PC-3 (cell line): ENCODE measurements at regions not wholly inside any gene's neighbourhood (a gene's known extent, or its start where the extent isn't known, plus 50 kb on each side); places are given as distances from the start of the nearest gene placed in this dataset.

Experiments used
- ATAC-seq: fragments of 200-7000 bp; cut with Tn5 transposase; 2 replicates; pipeline ENCODE4 v1.9.1; 2020; ENCODE audit warnings: mild to moderate bottlenecking, moderate library complexity
- BruUV-seq: library from RNA; stranded (reverse); fragments of 400-500 nt; replicated peaks from 2 replicates; lab custom pipeline; 2021; lab: Mats Ljungman, UMichigan
- CTCF ChIA-PET: fragments of 300-600 bp; sonication (Branson Sonifier 250); formaldehyde crosslinking; loops from one replicate; lab custom pipeline; 2022; ENCODE audit warnings: antibody characterized with exemption; lab: Charles Lee
- POLR2A ChIA-PET: fragments of 300-600 bp; sonication (Branson Sonifier 250); formaldehyde crosslinking; loops from one replicate; lab custom pipeline; 2022; ENCODE audit warnings: antibody characterized with exemption; ENCODE audit not compliant: unreplicated experiment; lab: Charles Lee
- DNase-seq: peaks from one replicate; pipeline ENCODE4 v3.0.0-alpha.2; 2015
- H2AFZ ChIP-seq: fragments of 300-600 bp; sonication (generic); 2 replicates; pipeline ENCODE4 v1.6.0; 2016; ENCODE audit warnings: antibody characterized with exemption, low read length
- H3F3A ChIP-seq: fragments of 300-600 bp; sonication (generic); one replicate; pipeline ENCODE4 v1.6.0; 2017; ENCODE audit warnings: antibody characterized with exemption, low read length, control low read depth, mild to moderate bottlenecking; ENCODE audit not compliant: unreplicated experiment
- H3K27ac ChIP-seq: fragments of 300-600 bp; sonication (generic); 2 replicates; pipeline ENCODE4 v1.5.1; 2016; ENCODE audit warnings: mild to moderate bottlenecking, low read length
- H3K27me3 ChIP-seq: fragments of 300-600 bp; sonication (generic); 2 replicates; pipeline ENCODE4 v1.6.1; 2016; ENCODE audit warnings: low read length, mixed read lengths
- H3K36me3 ChIP-seq: fragments of 300-600 bp; sonication (generic); 2 replicates; pipeline ENCODE4 v1.6.1; 2016; ENCODE audit warnings: low read depth, mixed run types, low read length, mixed read lengths
- H3K4me1 ChIP-seq: fragments of 300-600 bp; sonication (generic); 2 replicates; pipeline ENCODE4 v1.5.1; 2016; ENCODE audit warnings: low read length; ENCODE audit not compliant: insufficient read depth
- H3K4me2 ChIP-seq: fragments of 300-600 bp; sonication (generic); 2 replicates; pipeline ENCODE4 v1.6.0; 2016; ENCODE audit warnings: low read length
- H3K4me3 ChIP-seq: fragments of 300-600 bp; sonication (generic); 2 replicates; pipeline ENCODE4 v1.5.1; 2016; ENCODE audit warnings: mild to moderate bottlenecking, low read length, mixed read lengths
- H3K79me2 ChIP-seq: fragments of 300-600 bp; sonication (generic); 2 replicates; pipeline ENCODE4 v1.6.1; 2017; ENCODE audit warnings: low read length, mixed read lengths
- H3K9ac ChIP-seq: fragments of 300-600 bp; sonication (generic); 2 replicates; pipeline ENCODE4 v1.6.0; 2016; ENCODE audit warnings: mild to moderate bottlenecking, low read length
- H3K9me2 ChIP-seq: fragments of 300-600 bp; sonication (generic); replicated peaks from 2 replicates; pipeline ENCODE4 v1.6.1; 2016; ENCODE audit warnings: mixed run types, low read length, mixed read lengths
- H3K9me3 ChIP-seq: fragments of 300-600 bp; sonication (generic); 2 replicates; pipeline ENCODE4 v1.6.1; 2016; ENCODE audit warnings: low read length, mixed read lengths
- H4K20me1 ChIP-seq: fragments of 300-600 bp; sonication (generic); 2 replicates; pipeline ENCODE4 v1.6.1; 2016; ENCODE audit warnings: low read length, mixed read lengths
- EZH2 ChIP-seq: fragments of 300-600 bp; sonication (generic); IDR thresholded peaks from one replicate; pipeline ENCODE4 v1.6.1; 2017; ENCODE audit warnings: antibody characterized with exemption, mild to moderate bottlenecking, low read length; ENCODE audit not compliant: unreplicated experiment
- EZH2phosphoT487 ChIP-seq: fragments of 300-600 bp; sonication (generic); IDR thresholded peaks from 2 replicates; pipeline ENCODE4 v1.6.1; 2018; ENCODE audit warnings: mild to moderate bottlenecking, antibody characterized with exemption, low read length, borderline replicate concordance
- intact Hi-C: fragments of 100-400 bp; cut with micrococcal nuclease; formaldehyde crosslinking; loops from 2 replicates; pipeline ENCODE4 v1.9.0; 2023
- TF ChIP-seq, protein P1 (sequence below): fragments of 300-600 bp; sonication (generic); conservative IDR thresholded peaks from 2 replicates; pipeline ENCODE4 v1.5.1; 2017; ENCODE audit warnings: antibody characterized with exemption, low read depth, mild to moderate bottlenecking, low read length

DNA sequence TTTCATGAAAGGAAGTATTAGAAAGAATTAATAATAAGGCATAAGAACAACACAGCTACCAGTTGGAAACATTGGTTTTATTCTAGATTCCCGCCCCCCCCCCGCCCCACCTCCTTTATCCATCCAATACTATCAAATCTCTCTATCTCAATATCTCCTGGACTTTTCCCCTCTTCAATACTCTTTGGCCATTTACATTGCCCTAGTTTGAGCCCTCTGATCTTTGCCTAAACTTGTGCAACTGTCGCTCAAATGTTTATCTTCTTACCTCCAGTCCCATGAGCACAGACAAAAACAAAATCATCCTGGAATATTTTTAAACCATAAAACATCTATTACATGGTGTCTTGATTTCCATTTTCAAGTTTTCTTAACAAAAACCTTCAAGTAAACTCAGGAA is 488.2 kb downstream of the KLHL13 start:
- POLR2A ChIA-PET: no interaction called here
- H3K9me2 ChIP-seq: no peaks in the 10 kb centered on the region
- CTCF ChIA-PET: no interaction called here

DNA sequence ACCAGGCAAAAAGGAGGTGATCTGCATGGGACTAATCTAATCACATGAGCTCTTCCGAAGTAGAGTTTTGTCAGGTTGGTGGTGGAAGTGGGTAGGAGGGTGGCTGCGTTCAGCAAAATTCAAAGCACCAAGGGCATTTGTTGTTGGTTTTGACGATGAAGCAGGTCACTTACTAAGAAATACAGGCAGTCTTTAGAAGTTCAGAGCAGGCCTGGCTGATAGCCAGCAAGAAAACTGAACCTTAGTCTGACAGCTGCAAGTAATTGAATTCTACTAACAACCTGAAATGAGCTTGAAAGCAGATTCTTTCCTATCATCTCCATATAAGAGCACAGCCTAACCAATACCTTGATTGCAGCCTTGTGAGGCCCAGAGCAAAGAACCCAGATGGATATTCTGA is 505.8 kb downstream of the KLHL13 start:
- no peak overlapping the region for H3K27ac ChIP-seq
- no TSS peak for BruUV-seq
- CTCF ChIA-PET: no interaction called here
- intact Hi-C loops: no loop called here
- H3K36me3 ChIP-seq: no peaks in the 10 kb centered on the region
- TF ChIP-seq, protein P1, sequence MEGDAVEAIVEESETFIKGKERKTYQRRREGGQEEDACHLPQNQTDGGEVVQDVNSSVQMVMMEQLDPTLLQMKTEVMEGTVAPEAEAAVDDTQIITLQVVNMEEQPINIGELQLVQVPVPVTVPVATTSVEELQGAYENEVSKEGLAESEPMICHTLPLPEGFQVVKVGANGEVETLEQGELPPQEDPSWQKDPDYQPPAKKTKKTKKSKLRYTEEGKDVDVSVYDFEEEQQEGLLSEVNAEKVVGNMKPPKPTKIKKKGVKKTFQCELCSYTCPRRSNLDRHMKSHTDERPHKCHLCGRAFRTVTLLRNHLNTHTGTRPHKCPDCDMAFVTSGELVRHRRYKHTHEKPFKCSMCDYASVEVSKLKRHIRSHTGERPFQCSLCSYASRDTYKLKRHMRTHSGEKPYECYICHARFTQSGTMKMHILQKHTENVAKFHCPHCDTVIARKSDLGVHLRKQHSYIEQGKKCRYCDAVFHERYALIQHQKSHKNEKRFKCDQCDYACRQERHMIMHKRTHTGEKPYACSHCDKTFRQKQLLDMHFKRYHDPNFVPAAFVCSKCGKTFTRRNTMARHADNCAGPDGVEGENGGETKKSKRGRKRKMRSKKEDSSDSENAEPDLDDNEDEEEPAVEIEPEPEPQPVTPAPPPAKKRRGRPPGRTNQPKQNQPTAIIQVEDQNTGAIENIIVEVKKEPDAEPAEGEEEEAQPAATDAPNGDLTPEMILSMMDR: no peak
- TF ChIP-seq EZH2phosphoT487 (no peak), EZH2 (no peak)
- H3K9ac ChIP-seq: no peak overlapping the region
- H3K4me2 ChIP-seq: no peak overlapping the region
- H3K9me3 ChIP-seq: no peaks in the 10 kb centered on the region
- no peaks in the 10 kb centered on the region for H3F3A ChIP-seq
- no peaks in the 10 kb centered on the region for H3K79me2 ChIP-seq
- DNase-seq: no peak
- H2AFZ ChIP-seq: no peak overlapping the region
- H3K4me1 ChIP-seq: no peaks in the 10 kb centered on the region
- no peak for ATAC-seq
- H3K27me3 ChIP-seq: no peaks in the 10 kb centered on the region
- H3K4me3 ChIP-seq: no peak overlapping the region
- POLR2A ChIA-PET: no interaction called here
- no peaks in the 10 kb centered on the region for H3K9me2 ChIP-seq
- H4K20me1 ChIP-seq: no peaks in the 10 kb centered on the region

More for the DNA sequence above, 488.2 kb downstream of the KLHL13 start:
- BruUV-seq: no TSS peak
- Histone ChIP-seq H3F3A (no peaks in the 10 kb centered on the region), H3K4me1 (no peaks in the 10 kb centered on the region), H3K36me3 (no peaks in the 10 kb centered on the region), H4K20me1 (no peaks in the 10 kb centered on the region), H2AFZ (no peak overlapping the region), H3K9me3 (no peaks in the 10 kb centered on the region), H3K4me2 (no peak overlapping the region), H3K9ac (no peak overlapping the region), H3K27me3 (no peaks in the 10 kb centered on the region), H3K4me3 (no peak overlapping the region), H3K27ac (no peak overlapping the region), H3K79me2 (no peaks in the 10 kb centered on the region)
- no peak for TF ChIP-seq EZH2
- TF ChIP-seq, protein P1: no peak
- TF ChIP-seq EZH2phosphoT487: no peak
- ATAC-seq (no peak), DNase-seq (no peak)
- intact Hi-C loops: no loop called here

- H3K4me1 ChIP-seq: no peaks in the 10 kb centered on the region
- H4K20me1 ChIP-seq: no peaks in the 10 kb centered on the region
- H3K36me3 ChIP-seq: no peaks in the 10 kb centered on the region
- no peaks in the 10 kb centered on the region for H3F3A ChIP-seq
- H3K4me3 ChIP-seq: no peak overlapping the region
- H3K9me2 ChIP-seq: no peaks in the 10 kb centered on the region
- H2AFZ ChIP-seq: no peak overlapping the region
- H3K9me3 ChIP-seq: no peaks in the 10 kb centered on the region
- no peak overlapping the region for H3K9ac ChIP-seq
- H3K4me2 ChIP-seq: no peak overlapping the region
- no peak for ATAC-seq
- CTCF ChIA-PET: no interaction called here
- H3K27me3 ChIP-seq: no peaks in the 10 kb centered on the region
- TF ChIP-seq, protein P1: no peak
- TF ChIP-seq EZH2phosphoT487 (no peak), EZH2 (no peak)
- no peaks in the 10 kb centered on the region for H3K79me2 ChIP-seq
- POLR2A ChIA-PET: no interaction called here
- intact Hi-C loops: no loop called here
- DNase-seq: no peak
- H3K27ac ChIP-seq: no peak overlapping the region
- BruUV-seq: no TSS peak
Measured at GRCh38 chrX:117610049-117610448, 506.6 kb downstream of the KLHL13 start.
